IMR-90 (cell line): ENCODE measurements at regions not wholly inside any gene's neighbourhood (a gene's known extent, or its start where the extent isn't known, plus 50 kb on each side); places are given as distances from the start of the nearest gene placed in this dataset.
A peak's percentile ranks its signal among the peaks of the same experiment; 100 is the strongest.

ENCODE experiments used
- ATAC-seq: fragments of 200-7000 bp; cut with Tn5 transposase; 2 replicates; pipeline ENCODE4 v1.9.1; 2020; ENCODE audit warnings: low read depth, mild to moderate bottlenecking, moderate library complexity
- BruUV-seq: library from RNA; stranded (reverse); fragments of 400-500 nt; replicated peaks from 2 replicates; lab custom pipeline; 2021; lab: Mats Ljungman, UMichigan
- CTCF ChIA-PET: fragments of 300-600 bp; formaldehyde crosslinking; extraction: SDS; loops from one replicate; lab custom pipeline; 2021; ENCODE audit warnings: antibody characterized with exemption; lab: Yijun Ruan, JAX
- POLR2A ChIA-PET: fragments of 300-600 bp; sonication (Branson Sonifier 250); formaldehyde crosslinking; loops from one replicate; lab custom pipeline; 2022; ENCODE audit warnings: antibody characterized with exemption; ENCODE audit not compliant: unreplicated experiment; lab: Charles Lee
- DNase-seq: peaks from one replicate; pipeline ENCODE4 v3.0.0; 2013
- H2AFZ ChIP-seq: replicated peaks from 2 replicates; pipeline ENCODE3; 2013; ENCODE audit warnings: low read length, mild to moderate bottlenecking; ENCODE audit not compliant: poor library complexity
- H2AK5ac ChIP-seq: 2 replicates; pipeline ENCODE4 v1.6.1; 2013; ENCODE audit warnings: low read depth, low read length, inconsistent platforms
- H2AK9ac ChIP-seq: replicated peaks from 2 replicates; pipeline ENCODE3; 2013; ENCODE audit warnings: mild to moderate bottlenecking, low read depth, low read length, moderate library complexity; ENCODE audit not compliant: poor library complexity
- H2BK120ac ChIP-seq: 2 replicates; pipeline ENCODE4 v1.6.1; 2013; ENCODE audit warnings: low read depth, low read length, inconsistent platforms
- H2BK15ac ChIP-seq: 3 replicates; pipeline ENCODE4 v1.6.1; 2013; ENCODE audit warnings: low read depth, low read length, inconsistent platforms
- H2BK20ac ChIP-seq: 2 replicates; pipeline ENCODE4 v1.6.1; 2013; ENCODE audit warnings: low read depth, mild to moderate bottlenecking, inconsistent platforms, low read length, moderate library complexity
- H2BK5ac ChIP-seq: 2 replicates; pipeline ENCODE4 v1.6.1; 2013; ENCODE audit warnings: mild to moderate bottlenecking, low read depth, low read length, inconsistent platforms; ENCODE audit not compliant: poor library complexity, severe bottlenecking
- H3K14ac ChIP-seq: replicated peaks from 2 replicates; pipeline ENCODE4 v1.6.1; 2013; ENCODE audit warnings: low read depth, low read length, inconsistent platforms
- H3K18ac ChIP-seq: 2 replicates; pipeline ENCODE4 v1.6.1; 2013; ENCODE audit warnings: low read depth, low read length, control low read depth
- H3K23ac ChIP-seq: 2 replicates; pipeline ENCODE4 v1.6.1; 2013; ENCODE audit warnings: low read depth, low read length, inconsistent platforms
- H3K27ac ChIP-seq: 2 replicates; pipeline ENCODE4 v1.5.1; 2013; ENCODE audit warnings: mild to moderate bottlenecking, control low read depth, low read length; ENCODE audit not compliant: insufficient read depth
- H3K27me3 ChIP-seq: 2 replicates; pipeline ENCODE4 v1.6.1; 2013; ENCODE audit warnings: low read length; ENCODE audit not compliant: control insufficient read depth, insufficient read depth
- H3K36me3 ChIP-seq: 2 replicates; pipeline ENCODE4 v1.6.1; 2013; ENCODE audit warnings: low read length, mixed read lengths; ENCODE audit not compliant: control insufficient read depth, insufficient read depth
- H3K4ac ChIP-seq: 2 replicates; pipeline ENCODE4 v1.6.1; 2013; ENCODE audit warnings: low read depth, low read length, inconsistent platforms
- H3K4me1 ChIP-seq: 2 replicates; pipeline ENCODE4 v1.6.1; 2013; ENCODE audit warnings: low read length, mixed read lengths; ENCODE audit not compliant: control insufficient read depth, insufficient read depth
- H3K4me2 ChIP-seq: 2 replicates; pipeline ENCODE4 v1.6.1; 2013; ENCODE audit warnings: low read depth, mild to moderate bottlenecking, control low read depth, low read length, moderate library complexity
- H3K4me3 ChIP-seq: 2 replicates; pipeline ENCODE4 v1.5.1; 2013; ENCODE audit warnings: low read depth, mild to moderate bottlenecking, control low read depth, low read length, moderate library complexity; ENCODE audit not compliant: insufficient read depth
- H3K56ac ChIP-seq: 2 replicates; pipeline ENCODE4 v1.6.1; 2013; ENCODE audit warnings: low read length, inconsistent platforms; ENCODE audit not compliant: insufficient read depth; ENCODE audit errors: extremely low read depth
- H3K79me1 ChIP-seq, 2 experiments: 2 replicates each; pipeline ENCODE4 v1.6.1; 2013; ENCODE audit warnings: low read length in 2 of 2, inconsistent platforms in 1 of 2, low read depth in 1 of 2
- H3K9ac ChIP-seq: 2 replicates; pipeline ENCODE4 v1.6.1; 2013; ENCODE audit warnings: low read depth, low read length, control low read depth
- H3K9me1 ChIP-seq: 2 replicates; pipeline ENCODE4 v1.6.1; 2013; ENCODE audit warnings: low read length, inconsistent platforms; ENCODE audit not compliant: insufficient read depth
- H3K9me3 ChIP-seq: 2 replicates; pipeline ENCODE4 v1.6.1; 2013; ENCODE audit warnings: low read length; ENCODE audit not compliant: control insufficient read depth, insufficient read depth
- H4K20me1 ChIP-seq: 2 replicates; pipeline ENCODE4 v1.6.1; 2013; ENCODE audit warnings: low read length, inconsistent platforms; ENCODE audit not compliant: insufficient read depth
- H4K5ac ChIP-seq: 2 replicates; pipeline ENCODE4 v1.6.1; 2013; ENCODE audit warnings: mild to moderate bottlenecking, low read depth, low read length, control low read depth
- H4K8ac ChIP-seq, 2 experiments: 2 replicates each; pipeline ENCODE4 v1.6.1; 2013; ENCODE audit warnings: low read depth in 2 of 2, low read length in 2 of 2, control low read depth in 1 of 2, inconsistent platforms in 1 of 2
- H4K91ac ChIP-seq: 2 replicates; pipeline ENCODE4 v1.6.1; 2013; ENCODE audit warnings: low read depth, low read length, inconsistent platforms; ENCODE audit not compliant: insufficient read depth
- BHLHE40 ChIP-seq: fragments of 150-350 bp; IDR thresholded peaks from 2 replicates; pipeline ENCODE4 v1.6.1; 2016; ENCODE audit warnings: mild to moderate bottlenecking, low read depth, low read length
- CEBPB ChIP-seq: IDR thresholded peaks from 2 replicates; pipeline ENCODE4 v1.6.1; 2012; ENCODE audit warnings: low read depth, low read length, improper control_type of control experiment
- CHD1 ChIP-seq: IDR thresholded peaks from 2 replicates; pipeline ENCODE4 v1.6.1; 2012; ENCODE audit warnings: low read depth, low read length, improper control_type of control experiment
- ELK1 ChIP-seq: fragments of 150-350 bp; IDR thresholded peaks from 2 replicates; pipeline ENCODE4 v1.6.1; 2016; ENCODE audit warnings: low read depth, mild to moderate bottlenecking, low read length, moderate library complexity, borderline replicate concordance
- FOS ChIP-seq: fragments of 150-350 bp; IDR thresholded peaks from 2 replicates; pipeline ENCODE4 v1.6.1; 2016; ENCODE audit warnings: low read depth, low read length
- MAFK ChIP-seq: IDR thresholded peaks from 2 replicates; pipeline ENCODE4 v1.6.1; 2012; ENCODE audit warnings: low read depth, low read length, improper control_type of control experiment
- MAZ ChIP-seq: IDR thresholded peaks from 2 replicates; pipeline ENCODE4 v1.6.1; 2012; ENCODE audit warnings: low read depth, mild to moderate bottlenecking, low read length, improper control_type of control experiment, moderate library complexity, borderline replicate concordance
- RAD21 ChIP-seq: IDR thresholded peaks from 2 replicates; pipeline ENCODE4 v1.6.1; 2012; ENCODE audit warnings: low read length, improper control_type of control experiment
- RCOR1 ChIP-seq: IDR thresholded peaks from 2 replicates; pipeline ENCODE4 v1.6.1; 2012; ENCODE audit warnings: mild to moderate bottlenecking, low read length, improper control_type of control experiment; ENCODE audit not compliant: insufficient replicate concordance
- RFX5 ChIP-seq: IDR thresholded peaks from 2 replicates; pipeline ENCODE4 v1.8.0; 2012; ENCODE audit warnings: low read depth, mild to moderate bottlenecking, low read length, moderate library complexity
- SMC3 ChIP-seq: fragments of 150-350 bp; IDR thresholded peaks from 2 replicates; pipeline ENCODE4 v1.6.1; 2016; ENCODE audit warnings: low read depth, mild to moderate bottlenecking, antibody characterized with exemption, low read length, moderate library complexity
- USF2 ChIP-seq: fragments of 150-350 bp; IDR thresholded peaks from 2 replicates; pipeline ENCODE4 v1.6.1; 2017; ENCODE audit warnings: mild to moderate bottlenecking, antibody characterized with exemption, low read length, low read depth
- WGBS, 2 experiments: methylation state at CpG; one replicate each; pipeline versions ENCODE4 v1.1.5 to v1.1.7; 2013; ENCODE audit warnings: missing lambda C conversion rate in 2 of 2; ENCODE audit not compliant: insufficient read length in 1 of 2; ENCODE audit errors: extremely low coverage in 2 of 2; 5-methylcytosine and 5-hydroxymethylcytosine counted together
- dilution Hi-C: fragments of 300-500 bp; cut with HindIII; formaldehyde crosslinking; loops from one replicate; pipeline ENCODE4 v1.14.3; 2018; ENCODE audit warnings: low sequenced_read_pairs; ENCODE audit not compliant: unreplicated experiment
- in situ Hi-C: fragments of 300-500 bp; cut with MboI; formaldehyde crosslinking; loops from 3 replicates; pipeline ENCODE4 v1.14.3; 2019; ENCODE audit warnings: low sequenced_read_pairs, inconsistent platforms, mixed read lengths
- intact Hi-C: fragments of 100-400 bp; cut with micrococcal nuclease; formaldehyde crosslinking; loops from 2 replicates; pipeline ENCODE4 v1.10.0; 2022
- TF ChIP-seq, protein P1 (sequence below): conservative IDR thresholded peaks from 2 replicates; pipeline ENCODE4 v1.5.1; 2012; ENCODE audit warnings: mild to moderate bottlenecking, low read depth, low read length, improper control_type of control experiment

GRCh38 chr2:226483745-226484619, 315.6 kb downstream of the IRS1 start:
- Histone ChIP-seq H4K91ac (peak overlapping the region; percentile 84), H3K23ac (peak overlapping the region; percentile 57), H2AFZ (no peak overlapping the region), H4K20me1 (no peaks in the 10 kb centered on the region), H2AK9ac (no peak overlapping the region), H3K4me2 (peak overlapping the region; percentile 89), H2BK120ac (peak overlapping the region; percentile 95), H2BK15ac (peak overlapping the region; percentile 69; the same call in 2 of the 3 replicates), H2AK5ac (no peak overlapping the region), H3K4ac (peak overlapping the region; percentile 85), H3K4me3 (no peak overlapping the region; the same call in 1 of the 2 replicates), H3K56ac (peak overlapping the region; percentile 60; the same call in 1 of the 2 replicates), H3K9ac (peak overlapping the region; percentile 47; the same call in 1 of the 2 replicates), H4K8ac (peak overlapping the region; percentile 53 to 80), H3K27me3 (no peaks in the 10 kb centered on the region), H3K79me1 (peaks cover 0 to 10% of the 10 kb centered on the region in 2 experiments; a peak in 2 of 4 replicates), H3K9me3 (no peaks in the 10 kb centered on the region), H3K9me1 (peaks cover 5% of the 10 kb centered on the region), H2BK20ac (peak overlapping the region; percentile 92), H3K18ac (peak overlapping the region; percentile 75), H3K14ac (peak overlapping the region; percentile 94), H2BK5ac (peak overlapping the region; percentile 96), H4K5ac (peak overlapping the region; percentile 80), H3K36me3 (no peaks in the 10 kb centered on the region), H3K4me1 (peaks cover 15% of the 10 kb centered on the region), H3K27ac (peak overlapping the region; percentile 43)
- POLR2A ChIA-PET: interaction anchor here (0.6 to 1.1 kb wide), 7 partner anchors 34 to 360 kb away, joined by 3 to 10 read pairs (median 3); no protein-coding TSS in a partner anchor
- CTCF ChIA-PET: interaction anchor here (0.6 to 1.3 kb wide), 6 partner anchors 17 to 1502 kb away, joined by 3 to 6 read pairs (median 4); no protein-coding TSS in a partner anchor
- no CpG with 5 or more reads among the region's 6 CpGs for WGBS, 2 experiments
- peak; percentile 89 for ATAC-seq
- dilution Hi-C loops: no loop called here
- intact Hi-C loops: loop anchor here (2.0 to 5.0 kb wide), 3 partner anchors 98 to 503 kb away; no protein-coding TSS in a partner anchor
- peak; percentile 61 for DNase-seq
- no TSS peak for BruUV-seq
- in situ Hi-C loops: no loop called here
- TF ChIP-seq BHLHE40: no peak
- no peak for TF ChIP-seq RCOR1
- TF ChIP-seq RAD21: no peak
- TF ChIP-seq CEBPB: no peak
- TF ChIP-seq, protein P1, sequence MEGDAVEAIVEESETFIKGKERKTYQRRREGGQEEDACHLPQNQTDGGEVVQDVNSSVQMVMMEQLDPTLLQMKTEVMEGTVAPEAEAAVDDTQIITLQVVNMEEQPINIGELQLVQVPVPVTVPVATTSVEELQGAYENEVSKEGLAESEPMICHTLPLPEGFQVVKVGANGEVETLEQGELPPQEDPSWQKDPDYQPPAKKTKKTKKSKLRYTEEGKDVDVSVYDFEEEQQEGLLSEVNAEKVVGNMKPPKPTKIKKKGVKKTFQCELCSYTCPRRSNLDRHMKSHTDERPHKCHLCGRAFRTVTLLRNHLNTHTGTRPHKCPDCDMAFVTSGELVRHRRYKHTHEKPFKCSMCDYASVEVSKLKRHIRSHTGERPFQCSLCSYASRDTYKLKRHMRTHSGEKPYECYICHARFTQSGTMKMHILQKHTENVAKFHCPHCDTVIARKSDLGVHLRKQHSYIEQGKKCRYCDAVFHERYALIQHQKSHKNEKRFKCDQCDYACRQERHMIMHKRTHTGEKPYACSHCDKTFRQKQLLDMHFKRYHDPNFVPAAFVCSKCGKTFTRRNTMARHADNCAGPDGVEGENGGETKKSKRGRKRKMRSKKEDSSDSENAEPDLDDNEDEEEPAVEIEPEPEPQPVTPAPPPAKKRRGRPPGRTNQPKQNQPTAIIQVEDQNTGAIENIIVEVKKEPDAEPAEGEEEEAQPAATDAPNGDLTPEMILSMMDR: no peak
- no peak for TF ChIP-seq RFX5
- no peak for TF ChIP-seq FOS
- no peak for TF ChIP-seq MAFK
- TF ChIP-seq USF2: no peak
- TF ChIP-seq CHD1: no peak
- no peak for TF ChIP-seq SMC3
- no peak for TF ChIP-seq MAZ
- TF ChIP-seq ELK1: no peak
